ENCODE measurements at regions not wholly inside any gene's neighbourhood (a gene's known extent, or its start where the extent isn't known, plus 50 kb on each side); places are given as distances from the start of the nearest gene placed in this dataset.

DNA sequence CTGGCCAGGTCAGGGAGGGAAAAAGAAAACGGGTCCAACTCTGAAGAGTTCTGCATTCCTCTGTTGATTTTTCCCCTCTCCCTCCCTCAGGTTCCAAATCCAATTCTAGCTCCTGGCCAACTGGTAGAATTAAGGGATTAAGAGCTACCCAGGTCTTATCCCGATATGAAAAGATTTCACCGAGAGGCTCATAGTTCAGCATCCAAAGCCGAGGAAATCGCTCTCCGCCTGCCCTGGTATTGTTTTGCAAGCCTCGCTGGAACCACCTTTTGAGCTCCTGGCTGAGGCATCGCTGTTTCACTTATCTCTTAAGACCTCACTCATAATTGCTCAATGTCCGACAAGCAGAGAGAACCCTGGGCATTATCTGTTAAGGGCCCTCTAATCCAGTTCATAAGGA is 180.4 kb downstream of the URI1 start:
- no peak overlapping the region for H3K4me3 ChIP-seq (ENCODE audit: low read depth, low read length)

DNA sequence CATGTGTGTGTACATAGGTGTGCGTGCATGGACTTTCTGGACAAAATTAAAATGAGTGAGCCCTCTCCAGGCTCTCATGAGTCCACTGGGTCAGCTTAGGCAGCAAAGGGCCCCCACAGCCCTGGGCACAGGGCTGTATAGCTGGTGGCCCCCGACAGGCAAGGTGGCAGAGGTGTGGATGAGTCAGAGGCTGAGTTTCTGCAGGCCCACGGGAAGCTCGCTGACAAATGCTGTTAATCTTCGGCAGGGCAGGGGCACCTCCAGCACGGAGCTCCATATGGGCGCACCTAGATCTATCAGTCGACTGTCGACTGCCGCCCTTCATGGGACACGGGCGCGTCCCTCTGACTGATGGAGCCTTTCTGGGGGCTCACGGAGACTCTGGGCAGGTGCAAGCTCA is 181.1 kb downstream of the URI1 start:
- no peak overlapping the region for H3K4me3 ChIP-seq (ENCODE audit: low read depth, low read length)

DNA sequence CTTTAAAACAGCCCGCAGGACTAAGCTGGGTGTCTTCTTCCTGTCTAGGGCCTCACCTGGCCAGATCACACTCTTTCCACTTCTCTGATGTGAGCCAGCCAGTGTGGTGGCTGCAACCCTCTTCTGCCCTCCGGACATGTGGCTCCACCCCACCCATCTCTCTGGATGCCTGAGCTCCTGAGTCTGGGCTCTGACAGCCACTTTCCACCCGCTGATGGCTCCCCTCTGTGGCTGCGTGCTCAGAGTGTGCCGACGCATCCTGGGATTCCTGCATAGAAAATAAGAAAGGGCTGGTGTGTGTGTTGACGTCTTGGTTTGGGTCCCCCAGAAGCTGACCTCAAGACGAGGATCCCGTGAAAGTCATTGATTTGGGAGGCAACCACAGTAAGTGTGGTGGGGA is 181.6 kb downstream of the URI1 start:
- H3K4me3 ChIP-seq (ENCODE audit: low read depth, low read length), result no peak overlapping the region

DNA sequence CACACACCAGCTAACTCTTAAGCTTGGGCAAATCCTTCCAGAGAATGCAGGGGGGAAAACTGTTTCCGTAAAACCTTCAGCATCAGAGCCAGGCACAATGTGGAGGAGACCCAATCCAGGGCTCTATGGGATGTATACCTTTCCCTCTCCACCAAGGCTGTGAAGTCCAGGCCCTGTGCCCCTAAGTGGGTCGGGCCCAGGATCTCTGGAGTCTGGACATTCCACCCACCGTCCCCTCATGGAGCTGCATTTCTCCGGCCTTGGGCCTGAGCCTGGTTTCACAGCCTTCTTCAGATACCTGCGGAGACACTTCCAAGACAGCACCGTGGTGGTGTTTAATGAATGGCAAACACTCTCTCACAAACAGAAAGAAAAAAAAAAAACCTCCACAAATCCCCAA is 186.2 kb downstream of the URI1 start:
- H3K4me3 ChIP-seq (ENCODE audit: low read depth, low read length), result no peak overlapping the region

DNA sequence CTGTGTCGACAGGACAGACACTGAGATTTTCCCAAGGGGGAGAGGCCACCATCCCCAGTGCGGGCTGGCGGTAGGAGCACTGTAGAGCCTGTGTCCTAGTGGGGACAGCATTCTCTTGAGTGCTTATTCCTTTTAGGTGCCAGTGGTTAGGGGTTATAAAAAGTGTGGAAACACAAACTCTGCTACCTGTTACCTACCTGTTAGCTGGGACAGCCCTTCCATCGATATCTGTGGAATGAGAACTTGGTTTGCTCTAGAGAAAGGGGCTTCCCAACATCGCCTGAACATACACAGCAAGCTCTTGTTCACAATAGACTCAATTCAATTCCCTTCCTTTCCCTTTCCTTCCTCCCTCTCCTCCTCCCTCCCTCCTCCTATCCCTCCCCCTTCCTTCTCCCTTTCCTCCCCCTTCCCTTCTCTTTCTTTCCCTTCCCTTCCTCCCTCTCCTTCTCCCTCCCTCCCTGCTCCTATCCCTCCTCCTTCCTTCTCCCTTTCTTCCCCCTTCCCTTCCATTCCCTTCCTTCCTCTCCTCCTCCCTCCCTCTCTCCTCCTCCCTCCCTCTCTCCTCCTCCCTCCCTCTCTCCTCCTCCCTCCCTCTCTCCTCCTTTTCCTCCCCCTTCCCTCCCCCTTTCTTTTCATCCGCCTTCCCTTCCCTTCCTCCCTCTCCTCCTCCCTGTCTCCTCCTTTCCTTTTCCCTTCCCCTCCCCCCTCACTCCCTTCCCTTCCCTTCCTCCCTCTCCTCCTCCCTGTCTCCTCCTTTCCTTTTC is 188.5 kb downstream of the URI1 start:
- H3K4me3 ChIP-seq (ENCODE audit: low read depth, low read length), result no peak overlapping the region

DNA sequence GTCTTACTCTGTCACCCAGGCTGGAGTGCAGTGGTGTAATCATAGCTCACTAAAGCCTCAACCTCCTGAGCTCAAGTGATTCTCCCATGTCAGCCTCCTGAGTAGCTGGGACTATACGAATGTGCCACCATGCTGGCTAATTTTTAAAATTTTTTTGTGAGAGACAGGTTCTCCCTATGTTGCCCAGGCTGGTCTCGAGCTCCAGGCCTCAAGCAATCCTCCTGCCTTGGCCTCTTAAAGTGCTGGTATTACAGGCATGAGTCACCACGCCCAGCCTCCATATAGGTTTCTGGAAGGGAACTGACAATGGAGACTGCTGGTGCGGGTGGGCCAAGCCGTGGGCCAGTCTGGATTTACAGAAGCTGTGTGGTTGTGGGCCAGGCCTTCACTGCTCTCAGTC is 189.2 kb downstream of the URI1 start:
- H3K4me3 ChIP-seq (ENCODE audit: low read depth, low read length), result no peak overlapping the region

DNA sequence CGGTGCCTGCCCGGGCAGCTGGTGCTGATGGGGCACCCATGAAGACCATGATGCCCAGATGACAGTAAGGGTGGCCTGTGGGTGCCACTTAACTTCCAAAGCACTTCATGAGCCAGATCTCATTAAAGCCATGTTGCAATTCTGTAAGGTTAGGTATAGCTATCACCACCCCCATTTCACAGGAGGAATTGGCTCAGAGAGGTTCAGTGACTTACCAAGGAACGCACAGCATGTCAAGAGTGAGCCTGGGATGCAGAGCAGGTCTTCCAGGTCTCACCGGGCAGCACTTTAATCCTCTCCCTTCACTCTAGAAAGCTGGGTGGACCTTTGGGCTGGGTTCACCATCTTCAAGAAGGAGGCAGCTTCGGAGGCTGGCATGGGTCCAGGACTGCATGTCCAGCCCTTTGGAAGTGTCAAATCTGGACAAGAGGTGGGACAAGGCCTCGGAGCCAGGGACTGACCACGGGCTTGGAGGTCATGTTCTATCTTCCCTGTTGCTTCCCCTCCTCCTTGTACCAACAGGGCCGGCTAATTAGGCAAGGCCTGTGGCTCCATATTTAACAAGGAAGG is 189.8 kb downstream of the URI1 start:
- no peak overlapping the region for H3K4me3 ChIP-seq (ENCODE audit: low read depth, low read length)

DNA sequence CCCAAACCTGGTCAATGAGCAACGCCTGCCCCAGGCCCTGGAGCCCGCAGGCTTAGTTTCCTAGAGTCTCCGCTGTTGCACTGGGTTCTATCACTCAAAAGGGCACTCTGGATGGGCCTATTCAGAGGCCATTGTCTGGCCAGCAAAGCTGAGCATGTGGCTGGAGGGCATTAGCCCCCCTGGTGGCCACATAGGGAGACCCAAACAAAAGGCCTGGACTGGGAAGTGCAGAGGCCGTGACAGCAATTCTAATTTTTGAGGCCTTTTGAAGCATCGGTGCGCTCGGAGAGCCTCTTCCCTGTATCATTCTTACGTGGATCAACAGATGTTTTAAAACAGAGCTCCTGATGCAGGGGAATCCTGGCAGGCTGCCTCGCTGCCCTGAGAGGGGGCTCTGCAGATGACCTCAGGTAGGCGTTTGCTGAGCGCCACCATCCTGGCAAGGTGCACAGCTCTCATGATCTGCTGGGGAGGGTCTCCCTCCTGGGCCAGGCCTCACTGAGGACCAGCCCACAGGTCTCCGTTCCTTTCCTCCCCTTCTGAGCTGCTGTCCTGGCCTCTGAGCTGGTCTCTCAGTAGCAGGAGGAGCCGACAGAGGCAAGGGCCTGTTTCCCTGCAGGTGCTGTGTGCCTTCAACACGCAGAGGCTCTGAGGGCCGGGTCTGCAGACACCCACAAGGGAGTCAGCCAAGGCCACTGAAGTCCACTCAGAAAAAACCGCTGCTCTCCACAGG is 190.5 kb downstream of the URI1 start:
- H3K4me3 ChIP-seq (ENCODE audit: low read depth, low read length), result no peak overlapping the region

DNA sequence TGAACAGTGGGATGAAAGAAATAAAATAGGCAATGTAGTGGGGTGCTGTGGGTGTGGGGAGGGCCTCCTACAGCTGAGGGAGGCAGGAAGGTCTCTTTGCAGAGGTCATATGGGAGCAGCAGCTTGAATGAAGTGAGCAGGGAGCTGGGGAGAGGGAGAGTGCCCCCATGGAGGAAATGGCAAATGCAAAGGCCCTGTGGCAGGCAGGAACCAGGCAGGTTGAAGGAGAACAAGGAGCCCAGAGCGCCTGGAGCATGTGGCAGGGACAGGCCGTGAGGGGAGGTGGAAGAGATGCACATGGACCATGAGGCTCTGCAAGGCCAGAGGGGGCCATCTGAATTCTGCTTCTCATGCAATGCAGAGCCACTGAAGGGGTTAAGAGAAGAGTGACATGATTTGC is 191.8 kb downstream of the URI1 start:
- no peak overlapping the region for H3K4me3 ChIP-seq (ENCODE audit: low read depth, low read length)

DNA sequence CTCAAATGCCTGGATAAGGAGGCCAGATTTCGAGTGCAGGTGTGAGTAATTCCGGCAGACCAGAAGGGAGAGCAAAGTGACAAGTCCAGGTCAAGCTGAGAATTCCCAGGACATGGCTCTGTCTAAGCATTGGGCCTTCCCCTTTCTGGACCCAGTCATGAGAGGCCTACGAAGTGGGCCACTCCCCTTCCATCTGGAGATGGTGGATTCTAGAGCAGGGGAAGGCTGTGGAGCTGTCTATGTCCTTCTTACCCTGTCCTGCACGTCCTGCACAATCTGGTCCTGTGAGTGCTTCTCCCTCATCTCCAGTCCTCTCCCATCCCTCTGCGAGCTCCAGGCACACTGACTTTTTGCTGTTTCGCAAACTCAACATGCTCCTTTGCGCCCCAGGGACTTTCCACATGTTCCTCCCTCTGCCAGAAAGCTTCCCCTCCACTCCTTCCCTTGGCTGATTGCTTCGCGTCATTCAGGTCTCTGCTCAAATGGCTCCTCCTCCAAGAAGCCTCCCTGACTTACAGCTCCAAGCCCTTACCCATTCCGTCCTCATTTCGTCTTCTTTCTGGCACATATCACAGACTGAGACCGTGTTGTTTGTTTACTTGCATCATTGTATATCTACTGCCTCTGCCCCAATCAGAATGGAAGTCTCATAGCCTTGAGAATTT is 193.2 kb downstream of the URI1 start:
- H3K4me3 ChIP-seq (ENCODE audit: low read depth, low read length), result no peak overlapping the region

DNA sequence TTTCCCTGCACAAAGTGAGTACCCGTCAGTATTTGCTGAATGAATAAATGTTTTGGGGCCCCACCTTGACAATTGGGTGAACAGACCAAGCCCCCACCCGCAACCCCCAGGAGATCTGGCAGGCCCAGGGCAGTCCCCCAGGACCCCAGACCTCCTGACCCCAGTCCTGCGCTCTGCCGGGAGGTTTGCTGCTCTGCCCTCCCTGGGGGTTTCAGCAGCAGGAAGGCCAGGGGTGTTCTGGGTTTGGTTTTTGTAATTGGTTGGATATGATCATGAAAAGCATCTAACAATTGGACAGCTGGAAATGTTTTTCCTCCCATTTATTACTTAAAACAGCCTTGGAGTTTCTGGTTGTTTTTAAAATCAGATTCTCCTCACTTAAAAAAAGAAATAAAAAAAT is 193.8 kb downstream of the URI1 start:
- no peak overlapping the region for H3K4me3 ChIP-seq (ENCODE audit: low read depth, low read length)

DNA sequence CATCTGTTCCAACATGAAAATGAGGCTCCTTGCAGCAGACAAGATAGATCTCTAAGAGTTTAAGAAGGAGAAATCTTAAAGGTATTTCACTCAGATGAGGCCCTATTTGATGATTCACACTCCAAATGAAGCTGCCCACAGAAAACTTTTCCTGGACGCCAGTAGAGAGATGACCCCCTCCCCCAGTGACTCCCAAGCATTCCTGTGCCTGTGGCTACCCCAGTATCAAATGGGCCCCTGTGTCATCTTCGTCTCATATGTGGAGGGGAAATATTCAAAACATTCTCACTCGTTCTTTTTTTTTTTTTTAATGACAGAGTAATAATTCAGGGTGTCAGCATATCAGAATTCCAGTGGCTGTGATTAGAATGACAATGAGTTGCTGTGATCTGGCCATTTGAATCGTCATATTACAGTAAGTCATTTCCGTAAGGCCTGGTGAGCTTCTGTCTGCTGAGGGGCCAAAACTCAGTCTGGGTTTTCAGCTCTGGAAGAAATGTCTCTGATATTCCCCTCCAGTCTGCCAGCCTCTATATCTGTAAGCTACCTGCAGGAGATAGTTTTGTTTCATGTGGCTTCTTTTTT is 194.7 kb downstream of the URI1 start:
- H3K4me3 ChIP-seq (ENCODE audit: low read depth, low read length), result no peak overlapping the region

DNA sequence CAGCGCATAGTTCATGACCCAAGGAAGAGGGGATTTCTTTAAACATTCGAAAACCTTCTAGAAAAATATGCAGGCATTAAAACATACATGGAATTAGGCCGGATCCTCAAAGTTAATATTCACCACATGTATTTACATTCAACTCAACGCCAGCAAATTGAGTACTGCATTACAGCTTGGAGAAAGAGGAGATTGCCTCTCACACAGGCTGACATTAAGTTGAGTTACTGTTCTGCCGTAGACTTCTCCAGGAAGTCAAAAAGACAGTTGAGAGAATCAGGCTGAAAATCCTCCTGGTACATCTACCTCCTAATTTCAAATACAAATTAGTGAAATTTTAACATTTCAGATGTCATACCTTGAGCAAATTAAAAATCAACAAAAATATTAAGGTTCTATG is 195.7 kb downstream of the URI1 start:
- H3K4me3 ChIP-seq (ENCODE audit: low read depth, low read length), result no peak overlapping the region

DNA sequence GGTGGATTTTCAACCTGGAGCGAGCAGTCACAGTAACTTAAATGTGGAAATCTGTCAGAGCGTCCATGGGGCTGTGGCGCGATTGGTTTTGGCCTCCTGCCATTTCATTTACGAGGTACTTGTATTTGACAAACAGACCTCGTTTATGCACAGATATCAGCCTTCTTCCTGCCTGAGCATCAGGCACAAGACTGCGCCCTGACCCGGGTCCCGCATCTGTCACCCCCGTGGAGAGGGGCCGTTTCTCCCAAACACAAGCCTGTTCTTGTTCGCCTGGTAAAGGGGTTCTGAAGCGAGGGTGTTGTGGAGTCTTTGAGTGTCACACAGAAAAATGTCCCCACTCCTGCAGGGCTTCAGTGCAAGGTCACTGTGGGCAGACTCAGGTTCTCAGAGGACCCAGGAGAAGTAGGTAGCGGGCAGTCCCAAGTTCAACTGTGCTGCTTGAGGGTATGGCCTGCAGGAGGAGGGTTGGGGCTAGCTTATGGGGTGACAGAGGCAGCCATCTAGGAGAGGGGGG is 202.3 kb downstream of the URI1 start:
- H3K4me3 ChIP-seq (ENCODE audit: low read depth, low read length), result no peak overlapping the region

DNA sequence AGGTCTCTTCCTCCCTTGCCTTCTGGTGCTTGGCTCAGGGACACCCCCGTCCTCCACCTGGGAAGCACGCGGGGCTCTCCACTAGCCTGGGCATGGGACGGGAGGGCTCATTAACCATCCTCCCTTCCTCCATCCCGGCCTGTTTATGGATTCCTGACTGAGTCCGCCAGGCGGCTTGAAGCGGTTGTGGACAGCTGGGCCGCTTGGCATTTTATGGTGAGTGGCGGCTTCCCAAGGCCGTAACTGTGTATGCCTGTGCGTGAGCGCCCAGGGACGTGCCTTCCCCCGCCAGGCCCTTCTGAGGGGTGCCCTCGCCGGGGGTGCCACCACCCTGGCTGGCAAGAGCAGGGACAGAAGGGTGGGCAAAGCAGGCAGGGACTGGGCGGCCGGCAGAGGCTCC is 202.8 kb downstream of the URI1 start:
- H3K4me3 ChIP-seq (ENCODE audit: low read depth, low read length), result no peak overlapping the region

DNA sequence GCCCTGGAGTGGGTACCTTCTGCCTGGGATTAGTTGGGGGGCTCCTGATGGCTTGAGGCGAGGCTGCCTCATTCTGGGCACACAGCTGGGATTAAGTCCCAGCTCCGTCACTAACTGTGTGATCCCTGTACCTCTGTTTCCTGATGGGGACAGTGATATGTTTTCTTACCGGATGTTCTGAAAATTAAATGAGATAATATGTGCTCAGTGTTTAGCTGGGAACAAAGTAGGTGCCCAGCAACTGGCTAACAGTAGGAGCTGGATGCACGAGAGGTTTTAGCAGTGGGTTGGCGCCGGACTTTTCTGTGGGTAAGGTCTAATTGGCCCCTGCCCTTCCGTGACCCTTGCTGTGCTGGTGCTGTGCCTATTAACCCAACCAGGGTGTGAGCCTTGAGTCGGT is 203.4 kb downstream of the URI1 start:
- no peak overlapping the region for H3K4me3 ChIP-seq (ENCODE audit: low read depth, low read length)

DNA sequence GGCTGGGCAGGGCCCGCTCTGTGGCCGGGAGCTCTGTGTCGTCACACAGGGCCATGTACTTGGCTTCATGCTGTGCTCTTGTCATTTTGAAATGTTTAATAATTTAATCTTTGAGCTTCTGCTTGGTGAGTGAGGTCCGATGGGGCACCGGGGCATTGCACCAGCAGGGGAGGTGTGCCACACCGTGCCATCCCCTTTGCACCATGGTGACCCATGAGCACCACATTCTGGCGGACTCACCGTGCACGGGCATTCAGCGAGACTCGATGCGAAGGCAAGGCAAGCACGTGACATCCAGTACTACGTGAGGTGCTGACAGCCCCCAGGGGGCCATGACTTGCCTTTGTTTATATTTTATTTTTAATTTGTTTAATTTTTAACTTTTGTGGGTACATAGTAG is 204.3 kb downstream of the URI1 start:
- no peak overlapping the region for H3K4me3 ChIP-seq (ENCODE audit: low read depth, low read length)

DNA sequence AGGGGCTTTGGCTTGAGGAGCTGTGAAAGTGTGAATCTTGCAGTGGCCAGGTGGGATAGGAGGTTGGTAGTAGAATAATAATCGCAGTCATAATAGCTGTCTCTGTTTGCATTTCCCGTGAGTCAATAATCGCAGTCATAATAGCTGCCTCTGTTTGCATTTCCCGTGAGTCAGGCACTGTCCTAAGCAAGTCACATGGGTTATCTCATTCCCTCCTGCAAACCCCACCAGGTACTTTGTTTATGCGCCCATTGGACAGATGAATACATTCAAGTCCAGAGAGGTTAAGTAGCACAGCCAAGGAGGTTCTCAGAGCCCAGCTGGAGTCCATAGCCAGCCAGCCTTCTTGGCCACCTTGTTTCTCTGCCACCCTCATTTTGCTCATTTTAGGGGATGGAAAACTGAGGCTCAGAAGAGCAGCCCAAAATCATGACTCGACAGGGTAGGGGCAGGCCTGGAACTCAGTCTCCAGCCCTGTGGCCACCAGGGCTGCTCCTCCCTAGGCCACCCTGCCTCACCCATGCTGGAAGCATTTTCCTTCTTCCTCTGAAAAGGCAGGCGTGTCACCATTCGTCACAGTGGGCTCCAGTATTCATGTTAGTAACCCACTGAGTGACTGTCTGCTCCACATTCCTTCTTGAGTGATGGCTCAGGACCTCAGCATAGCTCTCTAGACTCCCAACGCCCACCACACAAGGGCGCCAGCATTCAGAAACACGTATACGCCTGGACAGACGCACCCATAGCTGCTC is 206.2 kb downstream of the URI1 start:
- no peak overlapping the region for H3K4me3 ChIP-seq (ENCODE audit: low read depth, low read length)

DNA sequence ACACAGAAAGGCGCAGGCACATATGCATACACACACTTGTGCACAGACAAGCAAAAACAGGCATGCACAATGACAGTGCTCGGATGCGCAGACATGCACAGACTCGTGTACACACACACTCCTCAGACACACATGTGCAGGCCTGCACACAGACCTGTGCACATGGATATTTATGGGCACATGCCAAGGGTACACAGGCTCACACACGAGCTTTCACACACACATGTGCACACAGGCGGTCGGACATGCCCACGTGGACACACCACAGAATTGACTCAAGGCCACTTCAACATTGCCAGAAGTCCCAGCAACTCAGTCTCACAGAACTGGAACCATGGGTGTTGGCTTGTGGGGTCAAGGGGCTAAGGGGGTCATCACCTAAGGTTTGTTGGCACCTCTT is 206.8 kb downstream of the URI1 start:
- no peak overlapping the region for H3K4me3 ChIP-seq (ENCODE audit: low read depth, low read length)

DNA sequence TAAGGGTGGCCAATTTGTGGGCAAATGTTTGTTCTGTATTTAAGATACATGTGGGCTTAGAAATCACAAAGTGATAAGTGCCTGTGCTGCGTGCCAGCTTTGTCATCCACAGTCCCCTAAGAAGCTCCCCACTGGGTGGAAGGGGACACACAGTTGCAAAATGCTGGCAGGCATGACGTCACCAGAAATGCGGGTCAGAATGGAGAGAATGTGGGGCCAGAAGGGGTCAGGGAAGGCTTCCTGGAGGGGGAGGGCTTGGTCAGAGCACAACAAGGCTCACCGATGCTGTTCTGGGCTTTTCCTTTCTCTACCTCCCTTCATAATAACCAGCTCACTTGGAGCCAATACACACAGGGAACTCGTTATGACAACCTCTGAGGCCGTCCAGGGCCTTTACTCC is 207.3 kb downstream of the URI1 start:
- H3K4me3 ChIP-seq (ENCODE audit: low read depth, low read length), result no peak overlapping the region

DNA sequence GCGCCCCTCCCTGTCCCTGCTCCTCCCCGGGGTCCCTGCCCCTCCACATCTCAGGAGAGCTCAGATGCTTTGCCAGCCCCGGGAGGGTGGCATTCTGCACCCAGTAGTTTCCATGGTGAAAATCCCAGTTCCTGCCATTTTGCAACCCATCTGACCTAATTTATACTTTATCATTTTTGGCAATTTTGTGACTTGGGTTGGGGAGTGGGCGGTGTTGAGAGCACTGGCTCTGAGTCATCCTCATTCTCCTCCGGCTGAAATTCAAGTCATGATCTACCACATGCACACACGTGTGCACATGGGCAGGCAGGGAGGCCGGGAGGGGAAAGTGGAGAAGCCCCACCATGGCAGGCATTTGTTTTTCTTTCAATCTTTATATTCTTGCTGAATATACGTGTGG is 208.6 kb downstream of the URI1 start:
- H3K4me3 ChIP-seq (ENCODE audit: low read depth, low read length), result no peak overlapping the region
